ENCODE measurements at regions not wholly inside any gene's neighbourhood (a gene's known extent, or its start where the extent isn't known, plus 50 kb on each side); places are given as distances from the start of the nearest gene placed in this dataset.

GRCh38 chr1:118437664-118438063 lies 252.6 kb upstream of the SPAG17 start:
- Histone ChIP-seq H3K9ac (ENCODE audit: low read length in 5 of 5) (no peak overlapping the region), H3K4me3 (ENCODE audit: low read depth in 1 of 5, low read length in 5 of 5) (no peak overlapping the region), H3K27me3 (ENCODE audit: control insufficient read depth in 5 of 5, insufficient read depth in 4 of 5, low read length in 5 of 5) (no peaks in the 10 kb centered on the region), H3K9me3 (ENCODE audit: control insufficient read depth in 5 of 5, low read length in 5 of 5) (no peaks in the 10 kb centered on the region), H3K4me1 (ENCODE audit: control insufficient read depth in 5 of 5, insufficient read depth in 5 of 5, low read length in 5 of 5) (no peaks in the 10 kb centered on the region), H3K36me3 (ENCODE audit: control insufficient read depth in 5 of 5, insufficient read depth in 5 of 5, low read length in 5 of 5) (no peaks in the 10 kb centered on the region), H3K27ac (ENCODE audit: low read depth, low read length) (no peak overlapping the region)

DNA sequence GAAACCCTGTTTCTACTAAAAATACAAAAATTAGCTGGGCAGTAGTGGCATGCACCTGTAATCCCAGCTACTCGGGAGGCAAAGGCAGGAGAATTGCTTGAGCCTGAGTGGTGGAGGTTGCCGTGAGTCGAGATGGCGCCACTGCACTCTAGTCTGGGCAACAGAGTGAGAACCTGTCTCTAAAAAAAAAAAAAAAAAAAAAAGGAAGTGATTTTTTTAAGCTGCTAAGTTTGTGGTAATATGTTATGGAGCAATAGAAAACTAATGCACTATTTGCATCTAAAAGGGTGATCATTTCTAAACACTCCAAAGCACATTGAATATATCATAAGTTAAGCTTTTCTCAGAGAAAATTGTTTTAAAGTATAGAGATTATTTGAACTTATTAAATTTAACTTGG lies 244.8 kb upstream of the SPAG17 start:
- Histone ChIP-seq H3K9ac (ENCODE audit: low read length in 5 of 5) (no peak overlapping the region), H3K36me3 (ENCODE audit: control insufficient read depth in 5 of 5, insufficient read depth in 5 of 5, low read length in 5 of 5) (no peaks in the 10 kb centered on the region), H3K27ac (ENCODE audit: low read depth, low read length) (no peak overlapping the region), H3K9me3 (ENCODE audit: control insufficient read depth in 5 of 5, low read length in 5 of 5) (no peaks in the 10 kb centered on the region), H3K27me3 (ENCODE audit: control insufficient read depth in 5 of 5, insufficient read depth in 4 of 5, low read length in 5 of 5) (no peaks in the 10 kb centered on the region), H3K4me1 (ENCODE audit: control insufficient read depth in 5 of 5, insufficient read depth in 5 of 5, low read length in 5 of 5) (no peaks in the 10 kb centered on the region), H3K4me3 (ENCODE audit: low read depth in 1 of 5, low read length in 5 of 5) (no peak overlapping the region)

DNA sequence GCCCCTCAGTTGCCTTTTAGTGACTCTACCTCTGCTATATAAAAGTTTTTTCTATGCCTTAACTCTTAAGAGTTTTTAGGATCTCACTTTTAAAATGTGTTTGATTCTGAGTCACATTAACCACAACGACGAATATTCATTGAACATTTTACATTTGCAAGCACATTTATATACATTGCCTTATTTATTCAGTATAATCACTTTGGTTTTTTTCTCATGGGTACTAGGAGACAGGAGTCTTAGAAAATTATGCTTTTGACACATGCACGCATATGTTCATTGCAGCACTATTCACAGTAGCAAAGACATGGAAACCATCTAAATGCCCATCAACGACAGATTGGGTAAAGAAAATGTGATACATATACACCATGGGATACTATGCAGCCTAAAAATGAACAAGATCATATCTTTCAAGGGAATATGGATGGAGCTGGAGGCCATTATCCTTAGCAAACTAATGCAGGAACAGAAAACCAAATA lies 236.9 kb upstream of the SPAG17 start:
- H3K4me3 ChIP-seq (ENCODE audit: low read depth in 1 of 5, low read length in 5 of 5): no peak overlapping the region
- no peaks in the 10 kb centered on the region for H3K9me3 ChIP-seq (ENCODE audit: control insufficient read depth in 5 of 5, low read length in 5 of 5)
- no peak overlapping the region for H3K27ac ChIP-seq (ENCODE audit: low read depth, low read length)
- H3K27me3 ChIP-seq (ENCODE audit: control insufficient read depth in 5 of 5, insufficient read depth in 4 of 5, low read length in 5 of 5): no peaks in the 10 kb centered on the region
- no peak overlapping the region for H3K9ac ChIP-seq (ENCODE audit: low read length in 5 of 5)
- no peaks in the 10 kb centered on the region for H3K4me1 ChIP-seq (ENCODE audit: control insufficient read depth in 5 of 5, insufficient read depth in 5 of 5, low read length in 5 of 5)
- H3K36me3 ChIP-seq (ENCODE audit: control insufficient read depth in 5 of 5, insufficient read depth in 5 of 5, low read length in 5 of 5): no peaks in the 10 kb centered on the region

GRCh38 chr1:118404024-118404423 lies 219.0 kb upstream of the SPAG17 start:
- Histone ChIP-seq H3K27me3 (ENCODE audit: control insufficient read depth in 5 of 5, insufficient read depth in 4 of 5, low read length in 5 of 5) (no peaks in the 10 kb centered on the region), H3K4me3 (ENCODE audit: low read depth in 1 of 5, low read length in 5 of 5) (no peak overlapping the region), H3K36me3 (ENCODE audit: control insufficient read depth in 5 of 5, insufficient read depth in 5 of 5, low read length in 5 of 5) (no peaks in the 10 kb centered on the region), H3K27ac (ENCODE audit: low read depth, low read length) (no peak overlapping the region), H3K9me3 (ENCODE audit: control insufficient read depth in 5 of 5, low read length in 5 of 5) (peaks cover 0 to 11% (median 6%) of the 10 kb centered on the region in 5 donors), H3K9ac (ENCODE audit: low read length in 5 of 5) (no peak overlapping the region), H3K4me1 (ENCODE audit: control insufficient read depth in 5 of 5, insufficient read depth in 5 of 5, low read length in 5 of 5) (no peaks in the 10 kb centered on the region)

DNA sequence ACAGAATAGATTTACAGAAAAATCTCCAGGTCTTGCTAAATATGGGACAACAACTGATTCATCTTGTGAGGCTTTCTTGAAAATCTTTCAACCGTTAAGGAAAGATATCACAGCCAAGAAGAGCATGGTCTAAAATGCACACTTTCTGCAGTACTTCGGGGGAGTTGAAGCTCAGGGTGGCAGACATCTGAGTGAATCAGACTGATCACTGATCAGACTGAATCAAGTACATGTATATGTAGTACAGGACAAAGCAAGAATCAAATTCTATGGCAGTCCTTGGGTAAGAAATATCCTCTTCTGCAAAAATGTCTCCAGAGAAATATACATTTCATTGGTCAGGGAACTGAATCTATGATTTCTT lies 212.4 kb upstream of the SPAG17 start:
- Histone ChIP-seq H3K27me3 (ENCODE audit: control insufficient read depth in 5 of 5, insufficient read depth in 4 of 5, low read length in 5 of 5) (no peaks in the 10 kb centered on the region), H3K4me1 (ENCODE audit: control insufficient read depth in 5 of 5, insufficient read depth in 5 of 5, low read length in 5 of 5) (peaks cover 2 to 22% (median 20%) of the 10 kb centered on the region in 5 donors), H3K27ac (ENCODE audit: low read depth, low read length) (no peak overlapping the region), H3K36me3 (ENCODE audit: control insufficient read depth in 5 of 5, insufficient read depth in 5 of 5, low read length in 5 of 5) (no peaks in the 10 kb centered on the region), H3K4me3 (ENCODE audit: low read depth in 1 of 5, low read length in 5 of 5) (no peak overlapping the region), H3K9me3 (ENCODE audit: control insufficient read depth in 5 of 5, low read length in 5 of 5) (no peaks in the 10 kb centered on the region), H3K9ac (ENCODE audit: low read length in 5 of 5) (no peak overlapping the region)

GRCh38 chr1:118396829-118397495 lies 211.9 kb upstream of the SPAG17 start:
- H3K4me1 ChIP-seq (ENCODE audit: control insufficient read depth in 5 of 5, insufficient read depth in 5 of 5, low read length in 5 of 5): peaks cover 2 to 22% (median 20%) of the 10 kb centered on the region in 5 donors
- no peak overlapping the region for H3K27ac ChIP-seq (ENCODE audit: low read depth, low read length)
- no peaks in the 10 kb centered on the region for H3K27me3 ChIP-seq (ENCODE audit: control insufficient read depth in 5 of 5, insufficient read depth in 4 of 5, low read length in 5 of 5)
- no peak overlapping the region for H3K4me3 ChIP-seq (ENCODE audit: low read depth in 1 of 5, low read length in 5 of 5)
- no peak overlapping the region for H3K9ac ChIP-seq (ENCODE audit: low read length in 5 of 5)
- H3K36me3 ChIP-seq (ENCODE audit: control insufficient read depth in 5 of 5, insufficient read depth in 5 of 5, low read length in 5 of 5): no peaks in the 10 kb centered on the region
- H3K9me3 ChIP-seq (ENCODE audit: control insufficient read depth in 5 of 5, low read length in 5 of 5): no peaks in the 10 kb centered on the region

GRCh38 chr1:118396279-118396678 lies 211.3 kb upstream of the SPAG17 start:
- H3K4me3 ChIP-seq (ENCODE audit: low read depth in 1 of 5, low read length in 5 of 5): no peak overlapping the region
- no peaks in the 10 kb centered on the region for H3K36me3 ChIP-seq (ENCODE audit: control insufficient read depth in 5 of 5, insufficient read depth in 5 of 5, low read length in 5 of 5)
- H3K4me1 ChIP-seq (ENCODE audit: control insufficient read depth in 5 of 5, insufficient read depth in 5 of 5, low read length in 5 of 5): peaks cover 2 to 22% (median 20%) of the 10 kb centered on the region in 5 donors
- no peak overlapping the region for H3K9ac ChIP-seq (ENCODE audit: low read length in 5 of 5)
- no peak overlapping the region for H3K27ac ChIP-seq (ENCODE audit: low read depth, low read length)
- H3K9me3 ChIP-seq (ENCODE audit: control insufficient read depth in 5 of 5, low read length in 5 of 5): no peaks in the 10 kb centered on the region
- H3K27me3 ChIP-seq (ENCODE audit: control insufficient read depth in 5 of 5, insufficient read depth in 4 of 5, low read length in 5 of 5): no peaks in the 10 kb centered on the region

- peaks cover 2 to 22% (median 20%) of the 10 kb centered on the region in 5 donors for H3K4me1 ChIP-seq (ENCODE audit: control insufficient read depth in 5 of 5, insufficient read depth in 5 of 5, low read length in 5 of 5)
- no peak overlapping the region for H3K9ac ChIP-seq (ENCODE audit: low read length in 5 of 5)
- no peaks in the 10 kb centered on the region for H3K27me3 ChIP-seq (ENCODE audit: control insufficient read depth in 5 of 5, insufficient read depth in 4 of 5, low read length in 5 of 5)
- H3K9me3 ChIP-seq (ENCODE audit: control insufficient read depth in 5 of 5, low read length in 5 of 5): no peaks in the 10 kb centered on the region
- no peak overlapping the region for H3K27ac ChIP-seq (ENCODE audit: low read depth, low read length)
- H3K4me3 ChIP-seq (ENCODE audit: low read depth in 1 of 5, low read length in 5 of 5): no peak overlapping the region
- H3K36me3 ChIP-seq (ENCODE audit: control insufficient read depth in 5 of 5, insufficient read depth in 5 of 5, low read length in 5 of 5): no peaks in the 10 kb centered on the region
Measured at GRCh38 chr1:118395430-118395991, 210.5 kb upstream of the SPAG17 start.

GRCh38 chr1:118390955-118391354 lies 205.9 kb upstream of the SPAG17 start:
- Histone ChIP-seq H3K27me3 (ENCODE audit: control insufficient read depth in 5 of 5, insufficient read depth in 4 of 5, low read length in 5 of 5) (no peaks in the 10 kb centered on the region), H3K27ac (ENCODE audit: low read depth, low read length) (no peak overlapping the region), H3K4me3 (ENCODE audit: low read depth in 1 of 5, low read length in 5 of 5) (no peak overlapping the region), H3K4me1 (ENCODE audit: control insufficient read depth in 5 of 5, insufficient read depth in 5 of 5, low read length in 5 of 5) (peaks cover 0 to 9% (median 5%) of the 10 kb centered on the region in 5 donors), H3K9me3 (ENCODE audit: control insufficient read depth in 5 of 5, low read length in 5 of 5) (no peaks in the 10 kb centered on the region), H3K9ac (ENCODE audit: low read length in 5 of 5) (no peak overlapping the region), H3K36me3 (ENCODE audit: control insufficient read depth in 5 of 5, insufficient read depth in 5 of 5, low read length in 5 of 5) (no peaks in the 10 kb centered on the region)

DNA sequence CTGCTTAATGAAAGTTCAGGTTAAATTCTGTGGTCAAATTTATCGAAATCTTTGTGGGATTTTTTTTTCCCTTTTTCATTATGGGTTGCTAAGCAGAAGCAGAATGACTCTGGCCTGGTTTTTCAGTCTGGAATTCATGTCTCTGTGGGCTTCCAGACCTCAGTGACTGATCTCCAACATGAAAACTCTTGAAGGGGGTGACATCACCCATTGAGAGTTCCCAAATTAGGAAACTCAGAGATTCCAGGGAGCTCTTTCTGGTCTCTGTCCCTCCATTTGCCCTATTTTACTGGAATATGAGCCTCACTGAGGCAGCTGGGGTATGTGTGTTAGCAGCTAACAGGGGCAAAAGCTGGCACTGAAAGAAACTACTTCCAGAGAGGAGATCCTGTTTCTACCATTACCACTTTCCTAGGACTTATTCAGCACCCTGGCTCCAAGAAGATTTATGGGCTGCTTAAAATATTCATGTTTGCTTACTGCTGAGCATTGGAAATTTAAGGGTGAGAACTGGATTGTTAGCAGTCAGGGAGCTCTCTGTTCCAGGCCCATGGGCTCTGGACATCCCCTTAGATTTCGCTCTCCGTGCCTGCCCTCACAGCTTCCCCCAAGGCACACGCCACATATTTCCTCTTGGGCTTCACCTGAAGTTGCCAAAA lies 203.4 kb upstream of the SPAG17 start:
- H3K27me3 ChIP-seq (ENCODE audit: control insufficient read depth in 5 of 5, insufficient read depth in 4 of 5, low read length in 5 of 5): no peaks in the 10 kb centered on the region
- no peaks in the 10 kb centered on the region for H3K4me1 ChIP-seq (ENCODE audit: control insufficient read depth in 5 of 5, insufficient read depth in 5 of 5, low read length in 5 of 5)
- H3K9me3 ChIP-seq (ENCODE audit: control insufficient read depth in 5 of 5, low read length in 5 of 5): no peaks in the 10 kb centered on the region
- H3K4me3 ChIP-seq (ENCODE audit: low read depth in 1 of 5, low read length in 5 of 5): no peak overlapping the region
- H3K36me3 ChIP-seq (ENCODE audit: control insufficient read depth in 5 of 5, insufficient read depth in 5 of 5, low read length in 5 of 5): no peaks in the 10 kb centered on the region
- H3K9ac ChIP-seq (ENCODE audit: low read length in 5 of 5): no peak overlapping the region
- H3K27ac ChIP-seq (ENCODE audit: low read depth, low read length): no peak overlapping the region
